B cell (primary cell): ENCODE measurements at regions not wholly inside any gene's neighbourhood (a gene's known extent, or its start where the extent isn't known, plus 50 kb on each side); places are given as distances from the start of the nearest gene placed in this dataset.

Experiments
- ATAC-seq: fragments of 200-7000 bp; cut with Tn5 transposase; one replicate; pipeline ENCODE4 v1.10.0; 2021; ENCODE audit warnings: low read depth, mild to moderate bottlenecking, moderate number of reproducible peaks, moderate library complexity
- CTCF ChIA-PET: fragments of 350-600 bp; sonication (Branson Sonifier 250); formaldehyde crosslinking; loops from one replicate; lab custom pipeline; 2021; ENCODE audit warnings: antibody characterized with exemption, inconsistent platforms; lab: Charles Lee
- POLR2A ChIA-PET: fragments of 350-600 bp; sonication (Branson Sonifier 250); formaldehyde crosslinking; loops from one replicate; lab custom pipeline; 2021; ENCODE audit warnings: antibody characterized with exemption; lab: Charles Lee
- DNase-seq: peaks from one replicate; pipeline ENCODE4 v3.0.0; 2013
- H2AFZ ChIP-seq: 2 replicates; pipeline ENCODE4 v1.6.1; 2012; ENCODE audit warnings: mild to moderate bottlenecking, low read depth, low read length; ENCODE audit not compliant: insufficient read depth, poor library complexity, severe bottlenecking
- H3K27ac ChIP-seq, 2 donors: 1 replicate in 1 of 2; 2 replicates in 1 of 2; pipeline ENCODE4 v1.5.1; 2012 to 2013; ENCODE audit warnings: low read length in 2 of 2, mild to moderate bottlenecking in 2 of 2, moderate library complexity in 1 of 2
- H3K27me3 ChIP-seq, 4 experiments: fragments of 200-600 bp in 1 of 4; sonication (generic) in 1 of 4; replicated peaks in 1 of 4; 1 replicate in 2 of 4; 2 replicates in 2 of 4; pipeline versions ENCODE4 v1.6.1 to v1.7.0; 2013 to 2016; ENCODE audit warnings: low read length in 3 of 4, mild to moderate bottlenecking in 2 of 4, mixed read lengths in 1 of 4, moderate library complexity in 1 of 4; ENCODE audit not compliant: insufficient read depth in 4 of 4, control insufficient read depth in 3 of 4; ENCODE audit errors: control extremely low read depth in 1 of 4
- H3K36me3 ChIP-seq, 2 experiments: replicated peaks in 1 of 2; 1 replicate in 1 of 2; 2 replicates in 1 of 2; pipeline versions ENCODE4 v1.6.1 to v1.7.1; 2013; ENCODE audit warnings: low read length in 1 of 2; ENCODE audit not compliant: insufficient read depth in 2 of 2, control insufficient read depth in 1 of 2; ENCODE audit errors: control extremely low read depth in 1 of 2, extremely low read depth in 1 of 2
- H3K4me1 ChIP-seq, 2 donors: fragments of 200-600 bp in 1 of 2; sonication (generic) in 1 of 2; 1 replicate in 1 of 2; 2 replicates in 1 of 2; pipeline versions ENCODE4 v1.5.1 to v1.6.1; 2013 to 2017; ENCODE audit warnings: low read length in 2 of 2; ENCODE audit not compliant: control insufficient read depth in 2 of 2, insufficient read depth in 2 of 2
- H3K4me2 ChIP-seq: replicated peaks from 2 replicates; pipeline ENCODE3; 2012; ENCODE audit warnings: mild to moderate bottlenecking, low read depth, low read length; ENCODE audit not compliant: poor library complexity, severe bottlenecking
- H3K4me3 ChIP-seq, 5 experiments: fragments of 200-600 bp in 1 of 5; sonication (generic) in 1 of 5; 1 replicate in 3 of 5; 2 replicates in 2 of 5; pipeline versions ENCODE4 v1.5.1 to v1.7.0; 2011 to 2016; ENCODE audit warnings: low read length in 4 of 5, mild to moderate bottlenecking in 4 of 5, low read depth in 2 of 5, control low read depth in 1 of 5, moderate library complexity in 1 of 5; ENCODE audit not compliant: insufficient read depth in 1 of 5; ENCODE audit errors: control extremely low read depth in 1 of 5, extremely low read depth in 1 of 5
- H3K79me2 ChIP-seq: fragments of 200-600 bp; sonication (generic); one replicate; pipeline ENCODE4 v1.6.0; 2016; ENCODE audit warnings: low read length; ENCODE audit not compliant: control insufficient read depth, insufficient read depth
- H3K9ac ChIP-seq: fragments of 200-600 bp; sonication (generic); 2 replicates; pipeline ENCODE4 v1.6.1; 2017; ENCODE audit warnings: mild to moderate bottlenecking, low read length, moderate library complexity
- H3K9me3 ChIP-seq, 3 donors: one replicate each; pipeline versions ENCODE4 v1.6.1 to v1.7.1; 2013; ENCODE audit warnings: low read length in 2 of 3; ENCODE audit not compliant: control insufficient read depth in 2 of 3, insufficient read depth in 1 of 3; ENCODE audit errors: control extremely low read depth in 1 of 3
- H4K20me1 ChIP-seq: 2 replicates; pipeline ENCODE4 v1.6.0; 2012; ENCODE audit warnings: mild to moderate bottlenecking, low read length; ENCODE audit not compliant: insufficient read depth, control insufficient read depth, poor library complexity, severe bottlenecking
- H3K27ac Mint-ChIP-seq: one replicate; pipeline ENCODE4 v1.8.0; 2021; ENCODE audit warnings: mixed read lengths
- H3K27me3 Mint-ChIP-seq: one replicate; pipeline ENCODE4 v1.8.0; 2021; ENCODE audit warnings: mixed read lengths
- H3K4me1 Mint-ChIP-seq: one replicate; pipeline ENCODE4 v1.8.0; 2021; ENCODE audit warnings: mixed read lengths
- H3K4me3 Mint-ChIP-seq: one replicate; pipeline ENCODE4 v1.8.0; 2021; ENCODE audit warnings: mixed read lengths
- H3K9me3 Mint-ChIP-seq: one replicate; pipeline ENCODE4 v1.8.0; 2022; ENCODE audit warnings: mixed read lengths; ENCODE audit not compliant: insufficient read depth
- EZH2 ChIP-seq: IDR thresholded peaks from 2 replicates; pipeline ENCODE4 v1.6.1; 2012; ENCODE audit warnings: borderline replicate concordance, low read depth, mild to moderate bottlenecking, moderate library complexity, low read length; ENCODE audit not compliant: insufficient read depth, poor library complexity, severe bottlenecking
- WGBS: methylation state at CpG from one replicate; pipeline ENCODE4 v1.1.5; 2013; ENCODE audit warnings: missing lambda C conversion rate; ENCODE audit not compliant: insufficient coverage; 5-methylcytosine and 5-hydroxymethylcytosine counted together
- intact Hi-C: fragments of 100-400 bp; cut with micrococcal nuclease; formaldehyde crosslinking; loops from one replicate; pipeline ENCODE4 v1.10.0; 2022
- TF ChIP-seq, protein P1 (sequence below): fragments of 200-600 bp; IDR thresholded peaks from one replicate; pipeline ENCODE4 v1.8.0; 2022; ENCODE audit warnings: antibody characterized with exemption, mild to moderate bottlenecking

DNA sequence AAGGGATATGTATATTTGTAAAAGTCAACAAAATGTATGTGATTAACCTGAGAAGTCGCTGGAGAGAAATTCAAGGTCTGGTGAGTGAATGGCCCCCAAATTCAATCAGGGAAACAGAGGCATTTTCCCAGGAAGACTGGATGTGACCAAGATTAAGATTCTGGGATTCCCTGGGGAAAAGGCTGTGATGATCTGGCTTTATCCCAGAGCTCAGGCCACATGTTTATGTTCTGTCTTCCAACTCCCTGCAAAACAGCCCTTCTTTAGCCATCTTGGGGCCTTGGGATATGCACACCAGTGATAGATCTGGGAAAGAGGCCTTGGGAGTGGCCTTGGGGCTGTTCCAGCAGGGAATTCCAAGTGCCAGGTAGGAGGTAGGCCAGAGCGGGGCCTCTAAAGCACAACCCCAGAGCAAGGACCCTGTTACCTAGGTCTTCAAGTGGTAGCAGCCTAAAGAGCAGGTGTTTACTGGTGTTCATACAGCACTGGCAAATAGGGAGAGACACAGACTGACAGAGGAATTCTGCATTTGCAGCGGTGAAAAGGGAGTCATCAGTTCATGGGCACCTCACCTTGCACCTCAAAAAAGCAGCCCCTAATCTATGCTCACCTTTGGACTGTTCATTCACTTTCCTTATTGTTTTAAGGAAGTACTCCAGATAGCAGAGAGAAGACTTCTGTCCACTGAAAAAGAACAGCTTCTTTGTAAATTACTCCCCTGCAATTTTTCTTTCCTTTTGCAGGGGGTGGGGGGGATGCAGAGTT, 312.4 kb downstream of the BUD13 start:
- H4K20me1 ChIP-seq = no peaks in the 10 kb centered on the region
- H3K9me3 ChIP-seq = peaks cover 0 to 8% (median 0%) of the 10 kb centered on the region in 3 donors
- no peaks in the 10 kb centered on the region for H3K36me3 ChIP-seq
- CTCF ChIA-PET = no interaction called here
- H3K27ac Mint-ChIP-seq = no peak overlapping the region
- H2AFZ ChIP-seq = no peak overlapping the region
- no peak overlapping the region for H3K4me2 ChIP-seq
- no peak overlapping the region for H3K9ac ChIP-seq
- H3K4me1 ChIP-seq = no peaks in the 10 kb centered on the region
- 100% methylated on average over 1 of the region's 3 CpGs for WGBS
- no peak overlapping the region for H3K27ac ChIP-seq
- no peaks in the 10 kb centered on the region for H3K79me2 ChIP-seq
- no peaks in the 10 kb centered on the region for H3K9me3 Mint-ChIP-seq
- H3K4me1 Mint-ChIP-seq = no peaks in the 10 kb centered on the region
- DNase-seq (no peak), ATAC-seq (no peak)
- no peak for TF ChIP-seq EZH2
- TF ChIP-seq, protein P1, sequence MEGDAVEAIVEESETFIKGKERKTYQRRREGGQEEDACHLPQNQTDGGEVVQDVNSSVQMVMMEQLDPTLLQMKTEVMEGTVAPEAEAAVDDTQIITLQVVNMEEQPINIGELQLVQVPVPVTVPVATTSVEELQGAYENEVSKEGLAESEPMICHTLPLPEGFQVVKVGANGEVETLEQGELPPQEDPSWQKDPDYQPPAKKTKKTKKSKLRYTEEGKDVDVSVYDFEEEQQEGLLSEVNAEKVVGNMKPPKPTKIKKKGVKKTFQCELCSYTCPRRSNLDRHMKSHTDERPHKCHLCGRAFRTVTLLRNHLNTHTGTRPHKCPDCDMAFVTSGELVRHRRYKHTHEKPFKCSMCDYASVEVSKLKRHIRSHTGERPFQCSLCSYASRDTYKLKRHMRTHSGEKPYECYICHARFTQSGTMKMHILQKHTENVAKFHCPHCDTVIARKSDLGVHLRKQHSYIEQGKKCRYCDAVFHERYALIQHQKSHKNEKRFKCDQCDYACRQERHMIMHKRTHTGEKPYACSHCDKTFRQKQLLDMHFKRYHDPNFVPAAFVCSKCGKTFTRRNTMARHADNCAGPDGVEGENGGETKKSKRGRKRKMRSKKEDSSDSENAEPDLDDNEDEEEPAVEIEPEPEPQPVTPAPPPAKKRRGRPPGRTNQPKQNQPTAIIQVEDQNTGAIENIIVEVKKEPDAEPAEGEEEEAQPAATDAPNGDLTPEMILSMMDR = no peak
- H3K4me3 Mint-ChIP-seq = no peak overlapping the region
- POLR2A ChIA-PET = no interaction called here
- H3K27me3 ChIP-seq = peaks cover 0 to 2% (median 0%) of the 10 kb centered on the region in 4 experiments
- intact Hi-C loops = no loop called here
- peaks cover 24% of the 10 kb centered on the region for H3K27me3 Mint-ChIP-seq
- H3K4me3 ChIP-seq = no peak overlapping the region

DNA sequence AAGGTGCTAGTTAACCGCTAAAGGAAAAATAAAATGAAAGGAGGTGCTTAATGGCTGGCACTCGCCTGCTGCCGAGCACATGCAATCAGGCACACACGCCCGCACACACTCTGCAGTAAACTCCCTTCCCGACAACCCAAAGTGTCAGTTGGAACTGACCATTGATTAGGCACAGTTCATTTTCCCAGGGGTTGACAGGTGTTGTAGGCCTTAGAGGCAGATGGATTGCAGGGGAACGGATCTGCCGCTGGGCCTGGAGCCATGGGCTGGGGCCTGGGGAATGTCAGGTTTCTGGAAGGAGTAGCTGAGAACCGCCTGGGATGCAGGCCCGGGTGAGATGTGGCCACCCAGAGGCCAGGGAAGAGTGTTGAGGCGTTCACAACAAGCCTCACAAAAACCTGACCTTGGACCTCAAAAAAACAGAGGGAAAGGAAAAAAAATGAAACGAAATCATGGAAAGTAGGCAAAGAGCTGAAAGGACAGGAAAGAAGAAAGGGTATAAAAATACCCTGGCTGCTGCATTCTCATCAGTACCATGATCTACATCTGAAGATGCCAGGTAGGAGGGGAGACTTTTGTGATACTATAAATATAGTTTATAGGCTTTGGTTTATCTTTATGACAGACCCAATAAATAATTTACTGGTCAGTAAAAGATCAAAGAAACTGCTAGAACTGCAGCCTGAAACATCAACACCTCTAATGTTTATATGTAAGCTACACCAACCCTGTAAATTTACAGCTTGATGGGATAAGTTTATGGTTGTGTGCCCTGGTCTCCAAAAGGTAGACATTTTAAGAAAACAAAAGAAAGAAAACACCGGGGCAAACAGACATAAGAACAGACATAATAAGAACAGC, 313.4 kb downstream of the BUD13 start:
- Mint-ChIP-seq H3K4me1 (no peaks in the 10 kb centered on the region), H3K9me3 (no peaks in the 10 kb centered on the region)

More for the DNA sequence above, 313.4 kb downstream of the BUD13 start:
- Histone ChIP-seq H3K9me3 (peaks cover 0 to 8% (median 0%) of the 10 kb centered on the region in 3 donors), H3K4me2 (no peak overlapping the region), H3K27ac (no peak overlapping the region), H3K27me3 (peaks cover 0 to 2% (median 0%) of the 10 kb centered on the region in 4 experiments), H2AFZ (no peak overlapping the region), H3K36me3 (no peaks in the 10 kb centered on the region), H3K4me3 (no peak overlapping the region), H4K20me1 (no peaks in the 10 kb centered on the region), H3K79me2 (no peaks in the 10 kb centered on the region), H3K4me1 (no peaks in the 10 kb centered on the region), H3K9ac (no peak overlapping the region)
- POLR2A ChIA-PET = no interaction called here
- Mint-ChIP-seq H3K4me3 (no peak overlapping the region), H3K27ac (no peak overlapping the region), H3K27me3 (peaks cover 24% of the 10 kb centered on the region)
- intact Hi-C loops = no loop called here
- TF ChIP-seq, protein P1 = no peak
- TF ChIP-seq EZH2 = no peak
- ATAC-seq (no peak), DNase-seq (no peak)
- WGBS = 79% methylated on average over 9 of the region's 13 CpGs
- CTCF ChIA-PET = no interaction called here
